Testis (tissue), 2 donors: ENCODE measurements at regions not wholly inside any gene's neighbourhood (a gene's known extent, or its start where the extent isn't known, plus 50 kb on each side); places are given as distances from the start of the nearest gene placed in this dataset.

Experiments used
- DNase-seq: peaks from one replicate; pipeline ENCODE4 v3.0.0-alpha.2; 2019
- H3K27ac ChIP-seq, 2 donors: fragments of 200-600 bp; sonication (generic); one replicate each; pipeline ENCODE4 v1.5.1; 2019
- H3K27me3 ChIP-seq: fragments of 200-600 bp; sonication (generic); one replicate; pipeline ENCODE4 v1.5.1; 2019
- H3K36me3 ChIP-seq: fragments of 200-600 bp; sonication (generic); one replicate; pipeline ENCODE4 v1.5.1; 2017; ENCODE audit warnings: low read depth; ENCODE audit errors: missing control alignments
- H3K4me1 ChIP-seq: fragments of 200-600 bp; sonication (generic); one replicate; pipeline ENCODE4 v1.5.1; 2019
- H3K4me3 ChIP-seq, 2 donors: fragments of 200-600 bp; sonication (generic); one replicate each; pipeline ENCODE4 v1.5.1; 2017 to 2019
- H3K9me3 ChIP-seq: fragments of 200-600 bp; sonication (generic); one replicate; pipeline ENCODE4 v1.5.1; 2017
- POLR2A ChIP-seq: fragments of 450-650 bp; IDR thresholded peaks from one replicate; pipeline ENCODE4 v1.6.1; 2017; ENCODE audit warnings: antibody characterized with exemption, mild to moderate bottlenecking, moderate library complexity
- WGBS, 2 donors: methylation state at CpG; one replicate each; pipeline ENCODE4 v1.1.5; 2018; 5-methylcytosine and 5-hydroxymethylcytosine counted together
- intact Hi-C: fragments of 100-400 bp; cut with DNase I; formaldehyde crosslinking; loops from one replicate; pipeline ENCODE4 v1.15.1; 2023; ENCODE audit warnings: low total_unique reads
- TF ChIP-seq, protein P1 (sequence below), 3 experiments: fragments of 450-650 bp in 2 of 3; fragments of 200-600 bp in 1 of 3; sonication (generic) in 1 of 3; IDR thresholded peaks; one replicate each; pipeline ENCODE4 v1.5.1; 2016 to 2019; ENCODE audit warnings: antibody characterized with exemption in 3 of 3, mild to moderate bottlenecking in 2 of 3, moderate library complexity in 1 of 3

DNA sequence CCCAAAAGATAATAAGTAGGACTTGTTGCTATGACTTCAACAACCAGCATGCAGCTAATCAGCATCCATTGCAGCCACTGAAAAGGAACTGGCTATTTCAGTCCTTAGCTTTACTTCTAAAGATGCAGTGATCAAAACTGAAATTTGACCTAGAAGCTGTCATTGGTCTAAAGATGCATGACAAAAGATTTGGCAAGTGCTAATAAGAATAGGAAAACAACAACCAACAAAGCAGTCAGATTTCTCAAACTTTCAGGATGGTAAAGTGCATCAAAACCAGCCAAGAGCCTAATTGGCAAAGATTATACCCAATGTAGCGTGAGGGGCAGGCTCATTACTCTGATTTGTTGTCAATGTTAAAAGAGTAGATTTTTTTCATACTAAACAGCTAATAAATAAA lies 77.1 kb upstream of the WDR17 start:
- H3K27me3 ChIP-seq = no peaks in the 10 kb centered on the region
- no peak for DNase-seq
- no peaks in the 10 kb centered on the region for H3K4me1 ChIP-seq
- intact Hi-C loops = no loop called here
- no peaks in the 10 kb centered on the region for H3K36me3 ChIP-seq
- H3K4me3 ChIP-seq = no peak overlapping the region
- WGBS, 2 donors = 91 to 94% methylated on average over 1 of the region's 1 CpG
- TF ChIP-seq, protein P1, sequence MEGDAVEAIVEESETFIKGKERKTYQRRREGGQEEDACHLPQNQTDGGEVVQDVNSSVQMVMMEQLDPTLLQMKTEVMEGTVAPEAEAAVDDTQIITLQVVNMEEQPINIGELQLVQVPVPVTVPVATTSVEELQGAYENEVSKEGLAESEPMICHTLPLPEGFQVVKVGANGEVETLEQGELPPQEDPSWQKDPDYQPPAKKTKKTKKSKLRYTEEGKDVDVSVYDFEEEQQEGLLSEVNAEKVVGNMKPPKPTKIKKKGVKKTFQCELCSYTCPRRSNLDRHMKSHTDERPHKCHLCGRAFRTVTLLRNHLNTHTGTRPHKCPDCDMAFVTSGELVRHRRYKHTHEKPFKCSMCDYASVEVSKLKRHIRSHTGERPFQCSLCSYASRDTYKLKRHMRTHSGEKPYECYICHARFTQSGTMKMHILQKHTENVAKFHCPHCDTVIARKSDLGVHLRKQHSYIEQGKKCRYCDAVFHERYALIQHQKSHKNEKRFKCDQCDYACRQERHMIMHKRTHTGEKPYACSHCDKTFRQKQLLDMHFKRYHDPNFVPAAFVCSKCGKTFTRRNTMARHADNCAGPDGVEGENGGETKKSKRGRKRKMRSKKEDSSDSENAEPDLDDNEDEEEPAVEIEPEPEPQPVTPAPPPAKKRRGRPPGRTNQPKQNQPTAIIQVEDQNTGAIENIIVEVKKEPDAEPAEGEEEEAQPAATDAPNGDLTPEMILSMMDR (IDR thresholded peaks at IDR 0.05) = no peak
- TF ChIP-seq POLR2A = no peak
- no peak overlapping the region for H3K27ac ChIP-seq
- no peaks in the 10 kb centered on the region for H3K9me3 ChIP-seq

DNA sequence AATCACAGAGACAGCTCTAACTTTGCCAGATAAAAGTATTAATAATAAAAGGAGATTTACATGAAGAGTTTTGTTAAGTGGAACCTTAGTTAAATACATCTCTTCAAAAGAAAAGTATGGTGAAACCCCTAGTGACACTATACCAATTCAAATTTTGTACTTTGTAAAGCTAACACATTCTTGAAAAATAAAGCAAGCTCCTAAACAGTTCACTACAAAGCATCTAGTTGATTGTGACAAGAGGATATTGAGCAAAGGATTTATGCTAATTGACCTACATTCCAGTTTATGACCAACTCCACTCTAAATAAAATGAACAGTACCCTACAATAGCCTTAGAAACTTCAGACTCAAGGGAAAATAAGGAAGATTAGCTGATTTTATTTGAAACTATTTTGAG lies 69.4 kb upstream of the WDR17 start:
- no peak overlapping the region for H3K27ac ChIP-seq
- H3K27me3 ChIP-seq = no peaks in the 10 kb centered on the region
- intact Hi-C loops = no loop called here
- TF ChIP-seq, protein P1 (IDR thresholded peaks at IDR 0.05) = no peak
- no peak for TF ChIP-seq POLR2A
- H3K4me3 ChIP-seq = no peak overlapping the region
- no peaks in the 10 kb centered on the region for H3K4me1 ChIP-seq
- H3K36me3 ChIP-seq = no peaks in the 10 kb centered on the region
- no peak for DNase-seq
- H3K9me3 ChIP-seq = no peaks in the 10 kb centered on the region

DNA sequence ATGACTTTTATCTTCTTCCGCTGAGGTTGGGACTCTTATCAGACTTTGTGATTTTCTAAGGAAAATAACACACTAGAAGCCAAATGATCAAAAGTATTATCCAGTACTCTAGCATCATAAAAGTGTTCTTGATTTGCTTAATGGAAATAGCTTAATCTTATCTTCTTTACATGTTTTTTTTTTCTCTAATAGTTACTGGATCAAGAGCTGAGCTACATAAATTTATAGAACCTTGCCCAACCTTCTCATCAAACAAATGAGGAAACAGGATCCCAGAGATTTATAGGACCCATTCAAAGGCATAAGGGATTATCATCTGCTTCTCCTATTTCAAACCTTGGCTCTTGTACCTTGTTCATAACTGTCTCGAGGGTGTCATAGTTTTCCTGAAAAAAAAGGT lies 68.3 kb upstream of the WDR17 start:
- peaks cover 6% of the 10 kb centered on the region for H3K4me1 ChIP-seq
- 66 to 67% methylated on average over 2 of the region's 2 CpGs for WGBS, 2 donors
- no peaks in the 10 kb centered on the region for H3K27me3 ChIP-seq

DNA sequence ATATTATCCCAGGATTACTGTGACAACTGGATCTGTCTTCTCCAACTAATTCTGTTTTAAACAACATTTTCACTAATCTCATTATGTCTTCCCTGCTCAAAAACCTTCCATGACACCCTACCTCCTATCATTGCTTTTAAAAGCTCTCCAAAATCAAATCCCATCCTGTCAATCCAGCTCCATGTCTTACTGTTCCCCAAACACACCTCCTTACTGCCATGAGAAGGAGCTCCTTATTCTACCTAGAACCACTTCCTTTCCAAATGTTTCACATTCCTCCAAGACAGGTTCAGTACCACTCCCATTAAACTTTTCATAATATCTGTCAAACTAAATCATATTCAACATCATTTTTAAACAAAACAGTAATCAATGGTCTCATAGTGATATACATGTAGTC lies 66.9 kb upstream of the WDR17 start:
- intact Hi-C loops = no loop called here
- DNase-seq = no peak
- H3K27ac ChIP-seq = no peak overlapping the region
- H3K9me3 ChIP-seq = no peaks in the 10 kb centered on the region
- TF ChIP-seq, protein P1 (IDR thresholded peaks at IDR 0.05) = no peak
- no peak for TF ChIP-seq POLR2A
- no peaks in the 10 kb centered on the region for H3K27me3 ChIP-seq
- H3K4me1 ChIP-seq = peaks cover 6% of the 10 kb centered on the region
- H3K4me3 ChIP-seq = no peak overlapping the region
- H3K36me3 ChIP-seq = no peaks in the 10 kb centered on the region

More for the DNA sequence above, 68.3 kb upstream of the WDR17 start:
- TF ChIP-seq, protein P1 (IDR thresholded peaks at IDR 0.05) = no peak
- TF ChIP-seq POLR2A = no peak
- DNase-seq = no peak
- Histone ChIP-seq H3K27ac (no peak overlapping the region), H3K4me3 (no peak overlapping the region), H3K36me3 (no peaks in the 10 kb centered on the region), H3K9me3 (no peaks in the 10 kb centered on the region)
- intact Hi-C loops = no loop called here

DNA sequence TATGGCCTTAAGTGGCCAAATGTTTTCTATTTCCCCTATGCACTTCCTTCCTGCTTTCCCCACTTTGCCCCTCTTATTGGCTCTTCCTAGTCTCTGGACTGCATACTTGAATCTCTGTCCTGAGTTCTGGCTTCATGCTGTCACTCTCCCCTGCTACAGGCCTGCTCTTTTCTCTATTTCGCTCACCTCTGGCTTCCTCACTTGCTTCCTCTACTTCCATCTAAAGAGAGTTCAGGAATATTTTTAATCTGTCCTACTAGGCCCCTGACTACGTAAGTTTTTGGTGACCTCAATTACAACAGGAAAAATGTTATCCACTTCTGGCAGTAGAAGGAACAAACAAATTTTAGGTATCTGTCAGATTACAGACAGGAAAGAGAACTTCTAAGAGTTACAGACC lies 65.7 kb upstream of the WDR17 start:
- DNase-seq = no peak
- Histone ChIP-seq H3K27ac (no peak overlapping the region), H3K27me3 (no peaks in the 10 kb centered on the region), H3K36me3 (no peaks in the 10 kb centered on the region), H3K4me3 (no peak overlapping the region), H3K9me3 (no peaks in the 10 kb centered on the region), H3K4me1 (peaks cover 6% of the 10 kb centered on the region)
- 82 to 92% methylated on average over 2 of the region's 2 CpGs for WGBS, 2 donors
- intact Hi-C loops = no loop called here
- TF ChIP-seq POLR2A = no peak
- TF ChIP-seq, protein P1 (IDR thresholded peaks at IDR 0.05) = no peak
